Mesenchymal stem cell (in vitro differentiated cells and primary cell): ENCODE measurements at regions not wholly inside any gene's neighbourhood (a gene's known extent, or its start where the extent isn't known, plus 50 kb on each side); places are given as distances from the start of the nearest gene placed in this dataset.

Source experiments
- DNase-seq: peaks from one replicate; pipeline ENCODE4 v3.0.0-alpha.2; 2013
- H2AFZ ChIP-seq: one replicate; pipeline ENCODE4 v1.6.1; 2013; ENCODE audit warnings: low read depth, mild to moderate bottlenecking, control low read depth, inconsistent platforms, low read length, moderate library complexity
- H2AK5ac ChIP-seq: 2 replicates; pipeline ENCODE4 v1.6.1; 2013; ENCODE audit warnings: low read length, moderate library complexity, mild to moderate bottlenecking, inconsistent platforms; ENCODE audit not compliant: severe bottlenecking
- H2BK120ac ChIP-seq: one replicate; pipeline ENCODE4 v1.6.1; 2013; ENCODE audit warnings: low read depth, mild to moderate bottlenecking, inconsistent platforms, low read length, moderate library complexity
- H2BK12ac ChIP-seq, 2 experiments: one replicate each; pipeline ENCODE4 v1.6.1; 2013; ENCODE audit warnings: inconsistent platforms in 2 of 2, low read length in 2 of 2, mild to moderate bottlenecking in 2 of 2, moderate library complexity in 2 of 2, control low read depth in 1 of 2
- H2BK15ac ChIP-seq: one replicate; pipeline ENCODE4 v1.6.1; 2013; ENCODE audit warnings: mild to moderate bottlenecking, low read depth, inconsistent platforms; ENCODE audit not compliant: poor library complexity, severe bottlenecking
- H2BK5ac ChIP-seq: 2 replicates; pipeline ENCODE4 v1.6.1; 2013; ENCODE audit warnings: low read depth, mild to moderate bottlenecking, low read length, control low read depth, inconsistent platforms; ENCODE audit not compliant: poor library complexity, severe bottlenecking
- H3K14ac ChIP-seq, 2 experiments: one replicate each; pipeline ENCODE4 v1.6.1; 2013; ENCODE audit warnings: inconsistent platforms in 2 of 2, low read length in 2 of 2, control low read depth in 1 of 2, mild to moderate bottlenecking in 1 of 2, moderate library complexity in 1 of 2
- H3K18ac ChIP-seq, 2 experiments: one replicate each; pipeline ENCODE4 v1.6.1; 2013; ENCODE audit warnings: inconsistent platforms in 2 of 2, low read length in 2 of 2, control low read depth in 1 of 2, low read depth in 1 of 2, mild to moderate bottlenecking in 1 of 2
- H3K23ac ChIP-seq, 2 experiments: one replicate each; pipeline ENCODE4 v1.6.1; 2013; ENCODE audit warnings: inconsistent platforms in 2 of 2, low read length in 2 of 2, mild to moderate bottlenecking in 2 of 2, moderate library complexity in 2 of 2, control low read depth in 1 of 2
- H3K27ac ChIP-seq: 2 replicates; pipeline ENCODE4 v1.5.1; 2013; ENCODE audit warnings: mild to moderate bottlenecking, moderate library complexity, low read length, control low read depth, inconsistent platforms; ENCODE audit not compliant: poor library complexity, severe bottlenecking
- H3K27me3 ChIP-seq, 2 experiments: 2 replicates each; pipeline versions ENCODE4 v1.6.1 to v1.7.0; 2013; ENCODE audit warnings: low read length in 2 of 2, mild to moderate bottlenecking in 2 of 2, moderate library complexity in 2 of 2, control low read depth in 1 of 2, inconsistent platforms in 1 of 2; ENCODE audit not compliant: control insufficient read depth in 1 of 2, insufficient read depth in 1 of 2
- H3K36me3 ChIP-seq, 2 experiments: 2 replicates each; pipeline versions ENCODE4 v1.6.1 to v1.7.0; 2013; ENCODE audit warnings: low read length in 2 of 2, control low read depth in 1 of 2, inconsistent platforms in 1 of 2, low read depth in 1 of 2, mild to moderate bottlenecking in 1 of 2; ENCODE audit not compliant: insufficient read depth in 2 of 2, control insufficient read depth in 1 of 2
- H3K4ac ChIP-seq, 2 experiments: one replicate each; pipeline ENCODE4 v1.6.1; 2013; ENCODE audit warnings: inconsistent platforms in 2 of 2, low read length in 2 of 2, mild to moderate bottlenecking in 2 of 2, moderate library complexity in 2 of 2, control low read depth in 1 of 2, low read depth in 1 of 2
- H3K4me1 ChIP-seq: 2 replicates; pipeline ENCODE4 v1.6.1; 2013; ENCODE audit warnings: low read depth, low read length, control low read depth; ENCODE audit not compliant: control insufficient read depth, insufficient read depth
- H3K4me2 ChIP-seq: 2 replicates; pipeline ENCODE4 v1.6.1; 2013; ENCODE audit warnings: low read length, mild to moderate bottlenecking, inconsistent platforms; ENCODE audit not compliant: poor library complexity, severe bottlenecking
- H3K4me3 ChIP-seq, 2 experiments: 2 replicates each; pipeline versions ENCODE4 v1.5.1 to v1.7.0; 2013; ENCODE audit warnings: low read length in 2 of 2, mild to moderate bottlenecking in 2 of 2, control low read depth in 1 of 2, low read depth in 1 of 2; ENCODE audit not compliant: insufficient read depth in 1 of 2
- H3K79me1 ChIP-seq: replicated peaks from 2 replicates; pipeline ENCODE4 v1.6.1; 2013; ENCODE audit warnings: mild to moderate bottlenecking, control low read depth, low read length, inconsistent platforms; ENCODE audit not compliant: poor library complexity, severe bottlenecking
- H3K9ac ChIP-seq: 2 replicates; pipeline ENCODE4 v1.7.0; 2013; ENCODE audit warnings: mild to moderate bottlenecking, low read length, moderate library complexity
- H3K9me3 ChIP-seq: 2 replicates; pipeline ENCODE4 v1.7.0; 2013; ENCODE audit warnings: mild to moderate bottlenecking, low read length; ENCODE audit not compliant: control insufficient read depth
- H4K8ac ChIP-seq: one replicate; pipeline ENCODE4 v1.6.1; 2013; ENCODE audit warnings: inconsistent platforms, mild to moderate bottlenecking, low read length, moderate library complexity
- H4K91ac ChIP-seq: one replicate; pipeline ENCODE4 v1.6.1; 2013; ENCODE audit warnings: mild to moderate bottlenecking, low read length, inconsistent platforms
- WGBS: methylation state at CpG from one replicate; pipeline ENCODE4 v1.1.7; 2013; ENCODE audit warnings: mixed read lengths; 5-methylcytosine and 5-hydroxymethylcytosine counted together

DNA sequence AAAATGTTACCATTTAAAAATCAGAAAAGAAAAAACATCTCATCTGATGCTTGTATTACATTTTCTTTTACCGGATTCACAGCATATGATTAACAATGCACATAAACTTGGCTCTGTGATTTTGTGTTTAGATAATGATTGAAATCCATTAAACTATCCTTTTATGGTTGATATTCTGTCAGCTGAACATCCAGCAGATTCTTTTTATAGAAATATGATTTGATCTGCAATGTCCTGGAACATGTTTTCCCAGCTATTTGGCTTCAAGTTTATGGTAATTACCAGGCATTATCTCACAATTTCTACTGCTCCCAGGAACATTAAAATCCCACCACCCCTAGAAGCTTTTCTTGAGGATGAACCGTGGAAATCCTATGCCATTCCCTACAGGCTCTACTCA is 205.7 kb upstream of the TET2 start:
- no peak overlapping the region for H2AFZ ChIP-seq
- H3K4ac ChIP-seq: no peak overlapping the region
- no peak overlapping the region for H3K27ac ChIP-seq
- H3K9me3 ChIP-seq: peaks cover 4% of the 10 kb centered on the region
- no peak overlapping the region for H3K18ac ChIP-seq
- no peak overlapping the region for H3K4me3 ChIP-seq
- WGBS: no CpG with 5 or more reads among the region's 2 CpGs
- no peak overlapping the region for H2BK15ac ChIP-seq
- no peak overlapping the region for H3K23ac ChIP-seq
- H2BK5ac ChIP-seq: no peak overlapping the region
- H3K4me2 ChIP-seq: no peak overlapping the region
- DNase-seq: no peak
- no peaks in the 10 kb centered on the region for H3K27me3 ChIP-seq
- no peak overlapping the region for H4K91ac ChIP-seq
- H3K4me1 ChIP-seq: no peaks in the 10 kb centered on the region
- H3K36me3 ChIP-seq: no peaks in the 10 kb centered on the region
- no peak overlapping the region for H2BK12ac ChIP-seq
- H2AK5ac ChIP-seq: no peak overlapping the region
- no peak overlapping the region for H3K14ac ChIP-seq
- no peak overlapping the region for H3K9ac ChIP-seq
- H3K79me1 ChIP-seq: no peaks in the 10 kb centered on the region
- H4K8ac ChIP-seq: no peak overlapping the region
- no peak overlapping the region for H2BK120ac ChIP-seq

- no peak overlapping the region for H2BK15ac ChIP-seq
- WGBS: no CpG with 5 or more reads among the region's 1 CpG
Observed at GRCh38 chr4:104941661-104942062, 205.0 kb upstream of the TET2 start.

DNA sequence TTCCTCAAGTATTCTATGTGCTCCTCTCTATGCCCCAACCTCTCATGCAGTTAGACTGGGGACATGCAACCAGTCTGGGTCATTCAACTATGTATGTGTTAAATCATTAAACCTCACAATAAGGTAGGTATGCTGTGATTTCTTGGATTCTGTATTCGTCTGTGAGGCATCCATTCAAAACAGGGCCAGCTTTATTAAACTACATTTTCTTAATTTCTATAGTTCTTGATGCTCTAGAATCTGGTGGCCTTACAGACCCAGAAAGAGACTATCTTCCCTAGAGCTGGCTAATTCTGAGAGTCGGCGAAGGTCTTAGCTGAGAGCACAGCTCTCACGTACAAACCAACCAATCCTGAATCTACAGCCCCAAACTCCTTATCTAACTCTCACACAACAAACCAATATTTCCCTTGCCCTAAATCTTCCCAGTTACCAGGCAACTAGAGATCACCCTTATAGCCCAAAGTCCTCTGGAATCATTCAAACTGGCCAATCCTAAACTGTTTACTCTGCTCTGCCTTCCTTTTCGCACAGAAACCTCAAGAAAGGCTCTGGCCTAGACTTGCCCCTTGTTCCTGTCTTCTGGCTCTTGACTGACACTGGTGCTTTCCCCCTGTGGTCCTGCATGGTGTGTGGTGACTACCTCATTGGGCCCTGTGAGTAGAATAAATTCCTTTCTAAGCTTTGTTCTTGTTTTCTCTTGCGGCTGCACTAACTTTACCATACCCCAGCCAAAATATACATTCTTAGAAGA is 203.5 kb upstream of the TET2 start:
- Histone ChIP-seq H3K36me3 (no peaks in the 10 kb centered on the region), H4K91ac (no peak overlapping the region), H3K23ac (no peak overlapping the region), H3K14ac (no peak overlapping the region), H3K4me1 (no peaks in the 10 kb centered on the region), H3K18ac (no peak overlapping the region), H2BK12ac (no peak overlapping the region), H2BK5ac (no peak overlapping the region), H3K9ac (no peak overlapping the region), H3K4me3 (no peak overlapping the region), H2AFZ (no peak overlapping the region), H4K8ac (no peak overlapping the region), H2BK15ac (no peak overlapping the region), H3K27me3 (no peaks in the 10 kb centered on the region), H3K27ac (no peak overlapping the region), H2AK5ac (no peak overlapping the region), H3K9me3 (peaks cover 4% of the 10 kb centered on the region), H3K4ac (no peak overlapping the region), H3K79me1 (no peaks in the 10 kb centered on the region), H2BK120ac (no peak overlapping the region), H3K4me2 (no peak overlapping the region)
- no peak for DNase-seq
- WGBS: 93% methylated on average over 5 of the region's 6 CpGs

More at GRCh38 chr4:104941661-104942062, 205.0 kb upstream of the TET2 start:
- no peak overlapping the region for H2BK5ac ChIP-seq
- H2BK120ac ChIP-seq: no peak overlapping the region
- H3K9ac ChIP-seq: no peak overlapping the region
- H3K4me3 ChIP-seq: no peak overlapping the region
- H2AFZ ChIP-seq: no peak overlapping the region
- no peak overlapping the region for H2AK5ac ChIP-seq
- H3K23ac ChIP-seq: no peak overlapping the region
- H3K4ac ChIP-seq: no peak overlapping the region
- no peak overlapping the region for H3K27ac ChIP-seq
- no peak overlapping the region for H3K18ac ChIP-seq
- no peaks in the 10 kb centered on the region for H3K36me3 ChIP-seq
- H3K4me2 ChIP-seq: no peak overlapping the region
- no peak overlapping the region for H4K8ac ChIP-seq
- no peak for DNase-seq
- no peaks in the 10 kb centered on the region for H3K27me3 ChIP-seq
- no peaks in the 10 kb centered on the region for H3K4me1 ChIP-seq
- no peak overlapping the region for H2BK12ac ChIP-seq
- no peak overlapping the region for H4K91ac ChIP-seq
- no peak overlapping the region for H3K14ac ChIP-seq
- H3K79me1 ChIP-seq: no peaks in the 10 kb centered on the region
- H3K9me3 ChIP-seq: peaks cover 4% of the 10 kb centered on the region

GRCh38 chr4:104944596-104944995 is 202.1 kb upstream of the TET2 start:
- H3K36me3 ChIP-seq: no peaks in the 10 kb centered on the region

More at GRCh38 chr4:104944596-104944995, 202.1 kb upstream of the TET2 start:
- Histone ChIP-seq H3K27ac (no peak overlapping the region), H4K91ac (no peak overlapping the region), H2AK5ac (no peak overlapping the region), H3K14ac (no peak overlapping the region), H2BK5ac (no peak overlapping the region), H3K27me3 (no peaks in the 10 kb centered on the region), H2BK12ac (no peak overlapping the region), H3K4ac (no peak overlapping the region), H2BK15ac (no peak overlapping the region), H3K79me1 (no peaks in the 10 kb centered on the region), H3K4me1 (no peaks in the 10 kb centered on the region), H2AFZ (no peak overlapping the region), H2BK120ac (no peak overlapping the region), H3K18ac (no peak overlapping the region), H3K4me2 (no peak overlapping the region), H3K9ac (no peak overlapping the region), H3K9me3 (peaks cover 4% of the 10 kb centered on the region), H4K8ac (no peak overlapping the region), H3K4me3 (no peak overlapping the region), H3K23ac (no peak overlapping the region)
- no peak for DNase-seq
